HT1080 (cell line): ENCODE measurements at regions not wholly inside any gene's neighbourhood (a gene's known extent, or its start where the extent isn't known, plus 50 kb on each side); places are given as distances from the start of the nearest gene placed in this dataset.
"Not testable (repeated sequence)": the region's sequence is repeated elsewhere in the genome, so short reads cannot be mapped to it uniquely, and the experiment has no call there.

Experiments used
- DNase-seq: peaks from one replicate; pipeline ENCODE4 v3.0.0-alpha.2; 2015; ENCODE audit warnings: low read depth

DNA sequence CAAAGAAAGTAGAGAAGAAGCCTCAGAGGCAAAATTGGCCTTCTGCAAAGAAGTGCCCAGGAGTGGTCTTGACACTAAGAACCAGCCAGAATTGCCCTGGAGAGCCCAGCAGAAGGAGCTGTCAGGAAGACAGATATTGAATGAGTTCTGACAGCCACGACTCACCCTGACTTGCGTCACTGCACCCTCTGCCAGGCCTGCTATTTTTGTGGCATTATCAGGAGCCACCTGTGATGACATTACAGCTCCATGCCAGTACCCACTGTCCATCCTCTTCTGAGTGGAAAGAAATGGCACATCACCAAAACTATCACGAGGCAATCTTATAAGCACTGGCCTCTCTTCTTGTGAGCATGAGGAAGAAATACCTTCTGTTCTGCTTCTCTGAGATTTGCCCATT, 67.7 kb downstream of the SMIM20 start:
- no peak for DNase-seq

GRCh38 chr4:25982962-25983361, 68.9 kb downstream of the SMIM20 start:
- DNase-seq = no peak

DNA sequence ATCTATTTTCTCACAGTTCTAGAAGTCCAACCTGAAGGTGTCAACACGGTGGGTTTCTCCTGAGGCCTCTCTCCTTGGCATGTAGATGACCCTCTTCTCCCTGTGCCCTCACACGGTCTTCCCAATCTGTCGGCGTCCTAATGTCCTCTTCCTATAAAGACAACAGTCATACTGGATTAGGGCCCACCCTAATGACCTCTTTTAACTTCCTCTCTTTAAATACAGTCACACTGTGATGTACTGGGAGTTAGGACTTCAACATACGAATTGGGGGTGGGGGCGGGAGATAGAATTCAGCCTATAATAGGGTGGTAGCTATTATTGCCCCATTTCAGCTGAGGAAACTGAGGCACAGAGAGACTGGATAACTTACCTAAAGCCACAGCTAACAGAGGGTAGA, 70.2 kb downstream of the SMIM20 start:
- DNase-seq = no peak

- no peak for DNase-seq
These were observed 70.8 kb downstream of the SMIM20 start for GRCh38 chr4:25984796-25985195.

DNA sequence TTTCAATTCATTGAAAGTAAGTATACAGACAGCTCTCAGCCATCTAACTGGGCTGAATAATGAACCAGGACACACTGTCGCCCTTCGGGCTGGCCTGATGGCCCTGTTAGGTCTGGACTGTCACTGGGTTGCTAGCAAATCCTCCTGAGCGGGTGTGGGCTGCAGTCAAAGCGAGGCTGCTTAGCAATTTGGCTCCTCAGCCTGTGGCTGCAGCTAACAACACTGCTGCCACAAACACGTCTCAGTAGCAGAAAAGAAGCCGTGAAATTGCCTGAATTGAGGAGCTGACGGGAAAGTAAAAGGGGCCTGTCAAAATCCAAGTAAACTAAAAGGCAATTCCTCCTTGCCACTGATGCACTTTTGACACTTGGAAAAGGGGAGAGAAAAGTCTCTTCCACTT, 72.8 kb downstream of the SMIM20 start:
- no peak for DNase-seq

GRCh38 chr4:25991340-25991739, 77.3 kb downstream of the SMIM20 start:
- DNase-seq = no peak

GRCh38 chr4:25993395-25994185, 79.6 kb downstream of the SMIM20 start:
- DNase-seq = peak; percentile 17

- peak; percentile 48 for DNase-seq
These were observed 80.6 kb downstream of the SMIM20 start for GRCh38 chr4:25994577-25994976.

DNA sequence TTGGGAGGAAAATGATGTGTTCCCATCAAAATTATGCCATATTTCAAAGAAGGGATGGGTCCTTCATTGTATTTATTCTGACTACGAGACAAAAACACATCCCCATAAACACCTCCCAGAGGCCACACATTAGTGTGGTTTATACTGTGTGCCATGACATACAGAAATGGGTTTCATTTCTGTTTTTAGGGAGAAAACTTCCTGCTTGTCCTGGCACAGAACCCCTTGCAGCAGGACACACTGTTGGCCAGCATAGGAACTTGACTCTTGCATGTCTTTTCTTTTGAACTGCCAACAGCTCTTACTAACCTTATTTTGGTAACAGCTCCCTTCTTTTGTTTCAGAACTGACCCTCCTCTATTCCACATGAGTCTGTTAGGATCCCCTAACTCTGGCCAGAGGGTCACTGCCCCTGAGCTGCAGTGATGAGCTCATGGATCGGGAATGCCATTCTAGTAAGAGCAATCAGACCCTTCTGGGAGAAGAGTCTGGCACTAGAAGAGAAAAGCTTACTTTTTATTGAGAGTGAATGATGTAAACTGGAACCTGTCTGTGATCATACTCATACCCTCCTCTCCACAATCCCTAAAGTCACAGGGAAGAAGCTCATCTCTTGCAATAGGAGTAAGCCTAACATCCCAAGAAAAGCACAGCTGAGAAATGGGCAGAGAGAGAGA, 86.4 kb downstream of the SMIM20 start:
- DNase-seq = no peak

DNA sequence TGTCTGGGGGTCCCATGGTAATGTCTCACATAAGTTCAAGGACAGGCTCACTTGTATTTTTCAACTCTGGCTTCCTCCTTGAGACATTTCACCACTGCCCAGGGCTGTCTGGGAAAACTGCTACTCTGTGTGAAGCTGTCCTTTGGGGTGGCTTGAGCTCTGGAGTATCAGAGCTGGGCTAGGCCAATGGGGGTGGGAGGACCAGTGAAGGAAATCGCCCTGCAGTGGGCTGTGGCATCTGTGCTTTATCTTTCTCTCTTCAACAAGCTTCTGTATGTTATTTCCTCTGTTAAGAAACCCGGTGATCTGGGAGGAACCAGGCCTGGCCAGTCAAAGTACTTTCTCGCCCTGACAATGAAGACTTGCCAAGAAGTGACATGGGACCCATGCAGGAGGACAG, 87.4 kb downstream of the SMIM20 start:
- no peak for DNase-seq

- DNase-seq = no peak
These were observed 87.8 kb downstream of the SMIM20 start for GRCh38 chr4:26001816-26002215.

DNA sequence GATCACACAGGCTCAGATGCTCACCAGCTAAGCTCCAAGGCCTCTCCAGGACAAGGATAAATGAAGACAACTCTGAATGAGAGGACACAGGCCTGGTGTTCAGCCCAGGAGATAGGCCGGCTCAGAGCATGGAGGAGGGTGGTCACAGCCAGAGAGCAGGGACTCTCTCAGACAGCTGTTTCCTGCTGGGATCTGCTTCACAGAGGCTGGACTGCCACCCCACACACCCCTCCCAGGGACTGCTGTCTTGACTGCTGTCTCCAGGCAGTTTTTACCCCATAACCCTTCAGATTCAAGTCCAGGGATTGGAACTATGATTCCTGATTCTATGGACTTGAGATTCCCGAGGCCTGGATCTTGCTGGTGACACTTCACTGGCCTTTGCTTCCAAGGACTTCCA, 89.0 kb downstream of the SMIM20 start:
- DNase-seq = no peak

- no peak for DNase-seq
These were observed 90.3 kb downstream of the SMIM20 start for GRCh38 chr4:26004290-26004689.

- DNase-seq = no peak
These were observed 91.7 kb downstream of the SMIM20 start for GRCh38 chr4:26005764-26006163.

- no peak for DNase-seq
These were observed 94.7 kb downstream of the SMIM20 start for GRCh38 chr4:26008737-26009136.

- no peak for DNase-seq
These were observed 95.5 kb downstream of the SMIM20 start for GRCh38 chr4:26009502-26009901.

- no peak for DNase-seq
These were observed 96.3 kb downstream of the SMIM20 start for GRCh38 chr4:26010304-26010703.

GRCh38 chr4:26013629-26014028, 99.6 kb downstream of the SMIM20 start:
- no peak for DNase-seq

GRCh38 chr4:26015133-26015651, 101.2 kb downstream of the SMIM20 start:
- peak; percentile 18 for DNase-seq

DNA sequence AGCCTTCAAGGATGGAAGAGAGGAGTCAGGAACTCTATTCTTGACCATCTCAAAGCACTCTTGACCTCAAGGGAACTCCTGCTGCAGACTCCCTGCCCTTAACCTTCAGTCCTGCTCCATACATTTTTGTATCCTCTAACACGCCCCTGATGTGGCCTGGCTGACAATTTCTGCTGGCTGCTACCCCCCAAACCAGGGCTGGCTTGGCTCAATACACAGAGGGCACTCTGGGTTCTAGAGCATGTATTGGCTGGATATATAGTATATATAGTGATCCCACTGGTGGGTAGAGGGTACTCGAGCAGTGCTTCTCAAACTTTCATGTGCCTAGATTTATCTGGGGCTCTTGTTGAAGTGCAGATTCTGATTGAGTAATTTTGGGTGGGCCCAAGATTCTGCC, 101.9 kb downstream of the SMIM20 start:
- DNase-seq = no peak

DNA sequence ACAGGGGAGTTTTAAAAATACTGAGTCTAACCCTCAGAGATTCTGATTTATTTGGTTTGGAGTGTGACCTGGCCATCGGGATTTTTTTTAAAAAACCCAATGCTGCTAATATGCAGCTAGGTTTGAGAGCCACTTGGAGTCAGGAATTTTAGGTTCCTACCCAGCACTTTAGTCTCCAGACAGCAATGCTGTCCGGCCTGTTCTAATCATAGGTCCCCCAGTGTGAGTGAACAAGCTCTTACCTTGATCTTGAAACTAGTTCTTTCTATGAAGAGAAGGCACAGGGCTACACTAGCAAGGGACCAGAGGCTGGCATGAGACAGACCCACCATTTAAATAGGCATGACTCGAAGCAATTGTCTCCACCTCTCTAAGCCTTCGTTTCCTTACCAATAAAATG, 103.5 kb downstream of the SMIM20 start:
- DNase-seq = no peak

DNA sequence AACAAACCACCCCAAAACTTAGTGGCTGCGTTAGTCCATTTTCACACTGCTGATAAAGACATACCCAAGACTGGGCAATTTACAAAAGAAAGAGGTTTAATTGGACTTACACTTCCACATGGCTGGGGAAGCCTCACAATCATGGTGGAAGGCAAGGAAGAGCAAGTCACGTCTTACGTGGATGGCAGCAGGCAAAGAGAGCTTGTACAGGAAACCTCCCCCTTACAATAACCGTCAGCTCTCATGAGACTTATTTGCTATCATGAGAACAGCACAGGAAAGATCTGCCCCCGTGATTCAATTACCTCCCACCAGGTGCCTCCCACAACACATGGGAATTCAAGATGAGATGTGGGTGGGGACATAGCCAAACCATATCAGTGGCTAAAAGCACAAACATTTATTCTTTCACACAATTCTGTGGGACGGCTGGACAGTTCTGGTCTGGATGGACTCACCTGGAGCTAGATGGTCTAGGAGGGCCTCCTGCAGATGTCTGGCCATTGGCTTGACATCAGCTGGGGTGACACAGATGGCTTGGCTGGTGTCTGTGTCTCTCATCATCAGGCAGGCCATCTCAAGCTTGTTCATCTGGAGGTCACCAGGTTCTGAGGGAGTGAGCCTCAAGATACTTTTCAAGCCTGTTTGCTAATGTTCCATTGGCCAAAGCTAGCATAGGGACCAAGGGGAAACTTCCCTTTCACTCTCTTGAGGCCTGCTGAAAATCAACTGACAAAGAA, 104.1 kb downstream of the SMIM20 start:
- not testable (repeated sequence) for DNase-seq
